SK-N-SH treated with all-trans-retinoic acid at 6 μM for 48 hours (cell line): ENCODE measurements at regions not wholly inside any gene's neighbourhood (a gene's known extent, or its start where the extent isn't known, plus 50 kb on each side); places are given as distances from the start of the nearest gene placed in this dataset.
A peak's percentile ranks its signal among the peaks of the same experiment; 100 is the strongest.
"Not testable (repeated sequence)": the region's sequence is repeated elsewhere in the genome, so short reads cannot be mapped to it uniquely, and the experiment has no call there.

Source experiments
- ATAC-seq: fragments of 200-7000 bp; cut with Tn5 transposase; 3 replicates; pipeline ENCODE4 v1.9.1; 2020; ENCODE audit warnings: mild to moderate bottlenecking, moderate library complexity
- CSDC2 ChIP-seq: fragments of 250-450 bp; sonication (Bioruptor Pico); IDR thresholded peaks from 2 replicates; pipeline ENCODE4 v1.5.0; 2020; ENCODE audit warnings: mild to moderate bottlenecking, moderate library complexity
- POU6F1 ChIP-seq: fragments of 250-450 bp; sonication (Bioruptor Pico); IDR thresholded peaks from 2 replicates; pipeline ENCODE4 v1.8.0; 2021; ENCODE audit warnings: low read depth, mild to moderate bottlenecking, moderate library complexity, borderline replicate concordance
- PPARA ChIP-seq: fragments of 250-450 bp; sonication (Bioruptor Pico); IDR thresholded peaks from 2 replicates; pipeline ENCODE4 v1.5.0; 2020; ENCODE audit warnings: mild to moderate bottlenecking, borderline replicate concordance
- RARB ChIP-seq: fragments of 250-450 bp; sonication (Bioruptor Pico); IDR thresholded peaks from 2 replicates; pipeline ENCODE4 v1.8.0; 2021; ENCODE audit warnings: mild to moderate bottlenecking, moderate library complexity
- SNAI2 ChIP-seq: fragments of 250-450 bp; sonication (Bioruptor Pico); IDR thresholded peaks from 2 replicates; pipeline ENCODE4 v1.5.0; 2020; ENCODE audit warnings: mild to moderate bottlenecking, moderate library complexity
- TCF4 ChIP-seq: fragments of 250-450 bp; sonication (Bioruptor Pico); IDR thresholded peaks from 2 replicates; pipeline ENCODE4 v1.8.0; 2021; ENCODE audit warnings: mild to moderate bottlenecking, moderate library complexity, borderline replicate concordance
- ZNF565 ChIP-seq: fragments of 450-650 bp; formaldehyde crosslinking; conservative IDR thresholded peaks from 2 replicates; pipeline ENCODE4 v1.5.0; 2020; ENCODE audit warnings: low read depth, mild to moderate bottlenecking, moderate library complexity
- ZNF70 ChIP-seq: fragments of 450-650 bp; formaldehyde crosslinking; IDR thresholded peaks from 2 replicates; pipeline ENCODE4 v1.5.0; 2020; ENCODE audit warnings: mild to moderate bottlenecking, moderate library complexity
- TF ChIP-seq, protein P1 (sequence below): fragments of 250-450 bp; sonication (Bioruptor Pico); IDR thresholded peaks from 2 replicates; pipeline ENCODE4 v1.5.1; 2021; ENCODE audit warnings: mild to moderate bottlenecking, moderate library complexity

DNA sequence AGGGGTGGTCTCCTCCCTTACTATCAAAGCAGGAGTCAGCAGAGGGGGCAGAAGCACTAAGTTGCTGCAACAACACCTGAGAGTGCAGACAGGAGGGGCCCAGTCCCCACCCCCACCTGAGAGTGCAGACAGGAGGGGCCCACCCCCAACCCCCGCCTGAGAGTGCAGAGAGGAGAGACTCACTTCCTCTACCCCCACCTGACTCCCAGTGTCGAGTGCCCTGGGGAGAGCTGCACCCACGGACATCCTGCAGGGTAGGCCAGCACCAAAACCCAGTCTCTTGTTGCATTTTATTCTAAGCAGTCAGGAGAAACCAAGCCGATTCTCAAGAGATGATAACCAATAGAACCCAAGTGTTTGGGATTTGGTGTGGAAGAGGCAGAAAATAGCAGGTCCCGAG, 78.4 kb downstream of the NAPG start:
- TF ChIP-seq CSDC2 = no peak
- no peak for TF ChIP-seq ZNF70 (CRISPR knock-in tag)
- TF ChIP-seq ZNF565 (CRISPR knock-in tag) = no peak
- TF ChIP-seq POU6F1 (CRISPR knock-in tag) = no peak
- TF ChIP-seq TCF4 (CRISPR knock-in tag) = no peak
- no peak for TF ChIP-seq PPARA (CRISPR knock-in tag)
- TF ChIP-seq RARB = no peak
- TF ChIP-seq, protein P1, sequence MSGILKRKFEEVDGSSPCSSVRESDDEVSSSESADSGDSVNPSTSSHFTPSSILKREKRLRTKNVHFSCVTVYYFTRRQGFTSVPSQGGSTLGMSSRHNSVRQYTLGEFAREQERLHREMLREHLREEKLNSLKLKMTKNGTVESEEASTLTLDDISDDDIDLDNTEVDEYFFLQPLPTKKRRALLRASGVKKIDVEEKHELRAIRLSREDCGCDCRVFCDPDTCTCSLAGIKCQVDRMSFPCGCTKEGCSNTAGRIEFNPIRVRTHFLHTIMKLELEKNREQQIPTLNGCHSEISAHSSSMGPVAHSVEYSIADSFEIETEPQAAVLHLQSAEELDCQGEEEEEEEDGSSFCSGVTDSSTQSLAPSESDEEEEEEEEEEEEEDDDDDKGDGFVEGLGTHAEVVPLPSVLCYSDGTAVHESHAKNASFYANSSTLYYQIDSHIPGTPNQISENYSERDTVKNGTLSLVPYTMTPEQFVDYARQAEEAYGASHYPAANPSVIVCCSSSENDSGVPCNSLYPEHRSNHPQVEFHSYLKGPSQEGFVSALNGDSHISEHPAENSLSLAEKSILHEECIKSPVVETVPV (CRISPR knock-in tag) = no peak
- TF ChIP-seq SNAI2 = no peak
- ATAC-seq = no peak

DNA sequence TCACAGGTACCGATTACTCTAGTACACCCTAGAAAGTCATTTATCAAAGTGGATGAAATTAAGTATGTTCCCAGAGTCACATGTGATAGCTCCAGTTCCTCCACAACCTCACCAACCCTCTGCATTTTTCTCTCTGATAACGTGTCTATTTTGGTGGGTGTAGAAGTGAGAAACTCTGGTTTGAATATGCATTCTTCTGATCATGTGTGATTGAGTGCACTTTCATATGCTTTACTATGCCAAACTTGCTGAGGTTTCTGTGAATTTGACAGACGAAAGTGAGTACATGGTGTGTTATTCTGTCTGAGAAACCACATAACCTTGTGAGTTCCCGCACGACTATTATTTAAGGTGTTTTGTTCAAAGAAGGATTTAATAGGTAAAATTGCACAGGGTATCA, 81.1 kb downstream of the NAPG start:
- not testable (repeated sequence) for ATAC-seq

DNA sequence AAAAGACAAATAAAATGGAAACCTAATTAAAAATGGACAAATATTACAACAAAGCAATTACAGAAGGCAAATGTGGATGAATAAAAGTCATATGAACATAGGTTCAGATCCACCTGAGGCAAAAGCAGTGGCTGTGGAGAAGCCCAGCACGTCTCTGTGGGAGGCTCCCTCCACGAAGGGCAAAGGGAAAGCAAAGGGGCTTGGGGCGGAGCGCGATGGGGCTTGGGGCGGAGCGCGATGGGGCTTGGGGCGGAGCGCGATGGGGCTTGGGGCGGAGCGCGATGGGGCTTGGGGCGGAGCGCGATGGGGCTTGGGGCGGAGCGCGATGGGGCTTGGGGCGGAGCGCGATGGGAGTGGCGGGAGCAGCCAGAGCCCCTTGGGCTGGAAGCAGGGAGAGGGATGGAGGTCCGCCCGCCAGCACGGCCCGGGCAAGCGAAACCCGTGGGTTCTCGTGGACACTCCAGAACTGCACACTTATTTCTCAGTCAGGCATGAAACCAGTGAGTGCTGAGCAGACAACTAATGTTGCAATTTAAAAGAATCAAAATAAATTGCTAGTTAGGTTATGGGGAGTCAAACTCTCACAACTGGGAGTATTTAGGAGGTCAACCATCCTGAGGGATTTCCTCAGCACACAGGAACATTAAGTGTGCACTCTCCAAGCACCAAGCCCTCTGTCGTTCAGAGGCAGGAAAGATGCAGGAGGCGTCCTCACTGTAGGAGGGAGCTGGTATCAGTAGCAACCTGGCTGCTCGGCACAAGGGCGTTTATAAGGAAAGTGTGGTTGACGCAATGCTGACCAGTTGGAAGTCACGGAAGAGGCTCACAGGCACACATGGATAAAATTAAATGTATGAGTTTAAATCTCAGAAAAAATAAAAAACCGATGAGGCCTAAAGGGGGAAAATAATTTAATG, 81.8 kb downstream of the NAPG start:
- peak; percentile 85 for ATAC-seq

GRCh38 chr18:10608450-10608849, 82.6 kb downstream of the NAPG start:
- not testable (repeated sequence) for ATAC-seq

DNA sequence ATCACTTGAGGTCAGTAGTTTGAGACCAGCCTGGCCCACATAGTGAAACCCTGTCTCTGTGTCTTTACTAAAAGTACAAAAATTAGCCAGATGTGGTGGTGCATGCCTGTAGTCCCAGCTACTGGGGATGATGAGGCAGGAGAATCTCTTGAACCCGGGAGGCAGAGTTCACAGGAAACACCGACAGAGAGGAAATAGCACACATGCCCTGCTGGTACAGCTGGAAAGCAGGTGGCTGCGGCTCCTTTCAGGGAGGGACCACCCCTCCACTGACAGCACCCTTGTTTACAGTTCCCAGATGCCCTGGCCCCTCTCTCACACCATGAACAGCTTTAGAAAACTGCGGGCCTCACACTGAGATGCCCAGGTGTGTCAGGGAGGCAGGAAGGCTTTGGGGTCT, 83.2 kb downstream of the NAPG start:
- not testable (repeated sequence) for ATAC-seq

DNA sequence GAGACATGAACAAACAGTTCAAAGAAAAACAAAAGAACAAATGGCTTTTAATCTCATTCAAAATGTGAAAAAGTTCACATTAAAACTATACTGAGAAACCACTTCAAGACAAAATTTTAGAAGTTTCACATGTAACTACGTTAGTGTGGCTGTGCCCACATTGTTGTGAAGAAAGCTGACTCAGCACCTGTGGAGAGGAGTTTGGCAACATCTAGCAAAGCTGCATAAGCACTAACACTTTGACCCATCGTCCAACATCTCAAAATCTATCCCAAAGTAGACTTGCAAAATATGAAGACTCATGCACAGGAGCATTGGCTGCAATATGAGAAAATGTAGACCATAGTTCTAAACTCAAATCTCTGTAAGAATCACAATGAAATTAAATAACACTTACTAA, 87.4 kb downstream of the NAPG start:
- ATAC-seq = not testable (repeated sequence)

- ATAC-seq = not testable (repeated sequence)
Measured at GRCh38 chr18:10616714-10617113, 90.9 kb downstream of the NAPG start.

DNA sequence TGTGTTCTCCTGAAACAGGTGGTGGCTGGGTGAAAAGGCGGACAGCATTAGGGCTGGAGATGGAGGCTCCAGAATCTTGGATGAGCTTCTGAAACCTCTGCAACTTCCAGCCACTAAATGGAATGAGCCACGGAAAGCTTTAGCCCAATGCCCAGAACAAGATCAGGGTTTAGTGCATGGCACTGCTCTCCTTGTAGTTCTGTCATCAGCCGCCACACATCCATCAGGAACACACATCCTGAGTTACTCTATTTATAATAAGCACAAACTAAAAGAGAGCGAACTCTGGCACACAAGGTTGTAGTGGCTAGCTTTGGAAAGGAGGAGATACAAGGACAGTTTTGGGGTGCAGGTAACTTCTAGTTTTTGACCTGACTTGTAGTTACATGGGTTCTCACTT, 93.0 kb downstream of the NAPG start:
- not testable (repeated sequence) for ATAC-seq

DNA sequence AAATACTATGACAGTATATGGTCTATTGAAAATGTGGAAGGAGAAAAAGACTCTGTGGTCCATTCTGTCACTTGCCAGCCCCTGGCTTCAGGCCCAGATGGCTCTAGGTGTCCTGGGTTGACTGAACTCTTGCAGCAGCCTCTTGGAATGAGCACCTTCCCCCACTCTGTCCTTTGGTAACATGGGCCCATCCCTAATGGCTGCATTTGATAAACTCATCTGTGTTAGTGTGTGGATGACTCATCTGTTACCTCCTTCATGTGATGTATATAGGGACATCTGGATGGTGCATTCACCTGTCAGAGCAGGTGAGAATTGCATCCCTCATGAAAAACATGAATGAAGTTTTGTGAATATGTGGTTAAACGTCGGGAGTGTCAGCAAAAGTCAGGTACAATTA, 93.5 kb downstream of the NAPG start:
- ATAC-seq = not testable (repeated sequence)

- ATAC-seq = not testable (repeated sequence)
Measured at GRCh38 chr18:10619833-10620232, 94.0 kb downstream of the NAPG start.
